ENCODE measurements at regions not wholly inside any gene's neighbourhood (a gene's known extent, or its start where the extent isn't known, plus 50 kb on each side); places are given as distances from the start of the nearest gene placed in this dataset.
"Not testable (repeated sequence)": the region's sequence is repeated elsewhere in the genome, so short reads cannot be mapped to it uniquely, and the experiment has no call there.

GRCh38 chr4:138790706-138791340, 224.8 kb upstream of the NOCT start:
- no peak for DNase-seq

DNA sequence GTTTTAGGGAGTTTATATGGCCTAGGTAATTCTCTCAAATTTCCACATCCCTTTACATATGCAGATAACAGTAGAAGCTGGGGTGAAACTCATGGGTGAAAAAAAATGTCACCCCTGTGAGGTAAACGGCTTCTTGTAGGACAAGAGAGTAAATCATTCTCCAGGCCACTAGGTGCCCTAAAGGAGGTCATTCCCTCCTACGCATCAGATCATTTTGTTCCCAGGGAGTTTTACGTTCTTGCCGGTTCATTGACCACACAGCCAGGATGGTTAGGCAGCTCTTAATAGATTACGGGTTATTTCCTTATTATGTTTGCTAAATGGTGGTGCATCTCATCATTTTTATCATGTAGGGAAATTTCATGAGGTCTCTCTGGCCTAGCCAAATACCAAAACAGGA, 225.8 kb upstream of the NOCT start:
- DNase-seq, result no peak

- no peak for DNase-seq
Observed at GRCh38 chr4:138788857-138789256, 226.7 kb upstream of the NOCT start.

DNA sequence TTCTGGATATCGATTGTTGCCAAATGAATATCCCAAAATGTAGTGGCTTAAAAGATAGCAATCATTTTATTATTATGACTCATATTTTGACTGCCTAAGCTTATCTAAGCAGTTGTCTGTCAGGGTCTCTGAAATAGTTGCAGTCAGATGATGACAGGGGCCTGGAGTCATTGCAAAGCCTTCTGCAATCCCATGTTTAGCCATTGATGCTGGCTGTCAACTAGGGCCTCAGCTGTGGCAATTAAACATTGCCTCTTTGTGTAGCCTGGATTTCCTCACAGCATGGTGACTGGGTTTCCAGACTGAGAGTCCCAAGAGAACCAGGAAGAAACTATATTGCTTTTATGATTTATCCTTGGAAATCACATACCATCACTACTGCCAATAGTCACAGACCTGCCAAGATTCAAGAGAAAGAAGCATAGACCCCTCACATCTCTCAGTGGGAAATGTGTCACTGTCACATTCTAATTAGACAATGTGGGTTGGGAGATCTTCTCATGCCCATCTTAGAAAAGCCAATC, 227.3 kb upstream of the NOCT start:
- no peak for DNase-seq

DNA sequence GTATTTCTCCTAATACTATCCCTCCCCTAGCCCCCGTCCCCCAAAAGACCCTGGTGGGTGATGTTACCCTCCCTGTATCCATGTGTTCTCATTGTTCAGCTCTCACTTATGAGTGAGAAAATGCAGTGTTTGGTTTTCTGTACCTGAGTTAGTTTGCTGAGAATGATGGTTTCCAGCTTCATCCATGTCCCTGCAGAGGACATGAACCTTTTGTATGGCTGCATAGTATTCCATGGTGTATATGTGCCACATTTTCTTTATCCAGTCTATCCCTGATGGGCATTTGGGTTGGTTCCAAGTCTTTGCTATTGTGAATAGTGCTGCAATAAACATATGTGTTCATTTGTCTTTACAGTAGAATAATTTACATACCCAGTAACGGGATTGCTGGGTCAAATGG, 235.8 kb upstream of the NOCT start:
- DNase-seq, result not testable (repeated sequence)

GRCh38 chr4:138775890-138776289, 239.7 kb upstream of the NOCT start:
- DNase-seq, result no peak

DNA sequence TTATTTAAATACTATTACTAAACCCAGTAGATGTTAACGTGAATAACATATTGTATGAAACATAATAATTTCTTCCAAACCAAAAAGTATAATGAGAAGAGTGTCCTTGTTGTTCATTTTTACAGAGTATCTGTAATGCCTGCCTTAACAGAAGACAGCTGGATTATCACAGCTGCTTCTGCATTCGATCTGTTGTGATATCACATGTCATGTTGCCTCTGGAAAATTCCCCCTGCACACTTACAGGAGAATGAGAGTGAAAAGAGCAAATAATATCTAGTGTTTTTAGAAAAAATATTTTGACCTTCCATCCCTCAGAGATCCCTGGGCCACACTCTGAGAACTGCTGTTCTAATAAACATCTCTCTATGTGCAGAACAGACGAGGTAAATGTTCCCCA, 240.1 kb upstream of the NOCT start:
- no peak for DNase-seq

DNA sequence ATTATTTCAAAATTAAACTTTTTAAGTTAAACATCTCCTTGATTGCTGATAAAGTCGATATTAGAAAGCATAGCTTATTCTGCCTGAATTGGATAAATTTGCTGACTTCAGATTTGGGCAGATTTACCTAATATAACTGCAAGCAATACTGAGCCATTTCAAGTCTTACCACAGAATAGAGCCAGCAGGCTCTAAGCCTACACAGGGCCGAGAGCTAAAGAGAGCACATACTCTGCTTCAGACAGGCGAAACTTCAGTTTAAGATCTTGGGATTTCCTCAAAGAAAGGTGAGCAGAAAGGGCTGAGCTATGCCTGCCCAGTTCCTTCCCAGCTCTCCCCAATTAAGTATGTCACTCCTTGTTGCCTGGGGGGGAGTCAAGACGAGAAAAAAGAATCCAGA, 240.6 kb upstream of the NOCT start:
- DNase-seq, result no peak

DNA sequence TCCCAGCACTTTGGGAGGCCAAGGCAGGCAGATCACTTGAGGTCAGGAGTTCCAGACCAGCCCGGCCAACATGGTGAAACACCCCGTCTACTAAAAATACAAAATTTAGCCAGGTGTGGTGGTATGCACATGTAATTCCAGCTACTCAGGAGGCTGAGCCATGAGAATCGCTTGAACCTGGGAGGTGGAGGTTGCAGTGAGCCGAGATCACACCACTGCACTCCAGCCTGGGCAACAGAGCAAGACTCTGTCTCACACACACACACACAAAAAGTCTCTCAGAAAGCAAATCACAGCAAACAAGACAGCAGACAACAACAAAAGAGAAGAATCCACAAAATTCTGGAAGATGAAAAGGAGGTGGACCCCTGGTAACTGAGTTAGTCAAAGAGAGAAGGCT, 241.5 kb upstream of the NOCT start:
- DNase-seq, result not testable (repeated sequence)

DNA sequence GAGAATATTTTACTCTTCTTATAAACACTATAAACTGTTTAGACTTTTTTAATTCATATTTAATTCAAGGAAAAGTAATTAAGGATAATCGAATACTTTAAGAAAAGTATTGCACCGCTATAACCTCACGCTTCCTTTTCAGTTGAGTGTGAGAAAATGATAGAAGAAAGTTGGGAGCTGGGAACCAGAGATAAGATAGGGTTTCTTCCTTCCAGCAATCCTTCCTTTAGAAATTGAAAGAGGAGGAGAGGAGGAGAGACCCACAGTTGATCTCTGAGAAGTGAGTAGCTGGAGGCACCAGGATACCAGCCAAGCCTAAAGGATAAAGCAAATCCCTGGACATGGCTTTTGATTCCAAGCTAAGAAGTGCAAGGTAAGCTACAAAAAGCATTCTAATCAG, 242.3 kb upstream of the NOCT start:
- no peak for DNase-seq

DNA sequence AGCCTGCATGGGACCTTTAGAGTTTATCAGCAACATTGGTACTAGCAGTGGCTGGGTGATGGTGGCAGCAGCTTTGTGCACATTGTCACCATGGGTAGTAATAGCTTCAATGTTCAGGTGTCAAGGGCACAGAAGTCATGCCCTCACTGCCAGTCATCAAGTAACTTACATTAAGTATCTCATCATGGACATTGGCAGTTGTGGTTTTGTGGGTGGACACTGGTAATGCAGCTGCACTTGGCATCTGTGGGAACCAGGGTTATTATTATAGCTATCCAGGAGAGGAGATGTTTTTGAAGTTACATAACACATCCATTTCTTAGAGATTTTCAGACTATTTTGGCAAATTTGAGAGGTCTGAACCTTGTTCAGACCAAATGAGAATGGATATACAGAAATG, 243.2 kb upstream of the NOCT start:
- DNase-seq, result no peak

DNA sequence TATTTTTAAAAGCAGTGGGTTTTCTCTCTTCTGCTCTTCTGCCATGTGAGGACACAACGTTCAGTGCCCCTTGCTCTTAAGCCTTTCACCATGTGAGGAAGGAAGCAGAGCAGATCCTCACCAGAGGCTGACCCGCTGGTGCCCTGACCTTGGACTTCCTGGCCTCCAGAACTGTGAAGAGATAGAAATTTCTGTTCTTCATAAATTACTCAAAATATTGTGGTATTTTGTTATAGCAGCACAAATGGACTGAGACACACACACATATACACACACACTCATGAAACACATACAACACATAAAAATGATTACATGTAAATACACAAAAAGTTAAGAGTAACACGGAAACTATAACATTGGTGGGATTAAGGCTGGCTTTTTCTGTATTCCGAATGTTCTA, 244.8 kb upstream of the NOCT start:
- DNase-seq, result no peak

- DNase-seq, result no peak
Observed at GRCh38 chr4:138766332-138766731, 249.2 kb upstream of the NOCT start.

GRCh38 chr4:138765442-138765841, 250.1 kb upstream of the NOCT start:
- no peak for DNase-seq

- DNase-seq, result no peak
Observed at GRCh38 chr4:138761638-138762220, 253.9 kb upstream of the NOCT start.

GRCh38 chr4:138759554-138759902, 256.1 kb upstream of the NOCT start:
- no peak for DNase-seq

DNA sequence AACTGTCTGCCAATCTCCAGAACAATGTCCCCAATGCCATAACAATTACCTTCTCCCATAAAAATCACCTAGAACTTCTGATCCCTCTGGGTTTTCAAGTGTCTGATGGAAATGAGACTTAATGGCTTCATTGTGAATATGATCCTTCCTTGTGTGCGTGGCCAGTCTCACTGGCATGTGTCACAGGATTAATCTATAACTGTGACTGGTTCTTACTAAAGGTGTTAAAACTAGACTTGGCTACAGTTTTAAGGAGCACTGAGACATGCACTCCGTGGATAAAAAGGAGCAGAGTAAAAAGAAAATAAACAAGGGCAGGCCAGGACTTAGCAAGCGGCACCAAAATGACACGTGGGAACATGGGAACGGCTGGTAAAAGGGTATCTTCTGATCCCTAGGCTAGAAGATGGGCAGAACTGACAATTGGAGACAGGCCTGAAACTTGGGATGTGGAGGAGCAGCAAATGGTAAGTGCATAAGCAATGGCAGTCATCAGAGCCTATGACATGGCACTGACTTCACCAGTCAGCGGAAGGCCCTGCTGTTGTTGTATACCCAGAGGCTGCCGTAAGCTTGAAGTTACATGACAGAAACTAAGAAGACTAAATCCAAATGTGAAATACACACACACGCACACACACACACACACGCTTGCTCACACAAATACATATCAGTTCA, 256.6 kb upstream of the NOCT start:
- no peak for DNase-seq

- DNase-seq, result no peak
Observed at GRCh38 chr4:138758196-138758595, 257.4 kb upstream of the NOCT start.

DNA sequence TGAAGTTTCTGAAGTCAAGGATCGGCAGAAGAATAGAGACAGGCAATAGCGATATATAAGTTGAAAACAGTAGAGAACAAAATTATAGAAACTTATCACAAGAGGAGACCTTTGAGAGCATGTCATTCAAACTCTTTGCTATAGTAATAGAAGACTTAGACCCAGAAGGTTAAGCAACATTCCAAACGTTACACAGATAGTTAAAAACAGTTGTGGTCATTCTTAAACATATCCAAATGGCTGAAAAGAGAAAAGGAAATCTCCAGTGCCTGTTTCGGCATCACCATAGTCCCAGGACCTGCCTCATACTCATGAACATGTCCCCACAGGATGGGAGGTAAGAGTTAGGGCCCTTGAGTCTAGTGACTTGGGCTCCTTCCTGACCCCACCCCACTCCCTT, 258.1 kb upstream of the NOCT start:
- DNase-seq, result no peak

DNA sequence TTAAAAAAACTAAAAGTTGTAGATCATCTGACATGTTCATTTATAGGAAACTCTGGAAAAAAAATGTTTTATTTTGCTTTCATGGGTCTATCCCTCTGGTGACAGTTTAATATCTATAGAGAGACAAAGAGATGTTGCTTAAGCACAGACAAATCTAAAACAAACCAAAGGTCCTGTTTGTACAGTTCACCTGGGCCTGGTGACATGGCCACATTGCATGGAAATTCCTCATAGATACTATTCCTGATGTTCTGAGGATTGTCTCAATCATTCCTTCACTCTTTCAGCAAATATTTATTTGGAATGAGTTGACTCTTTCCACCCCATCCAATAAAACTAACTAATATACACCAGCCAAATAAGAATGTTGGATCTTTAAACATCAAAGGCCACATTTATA, 259.1 kb upstream of the NOCT start:
- DNase-seq, result no peak

GRCh38 chr4:138751309-138751708, 264.3 kb upstream of the NOCT start:
- no peak for DNase-seq

DNA sequence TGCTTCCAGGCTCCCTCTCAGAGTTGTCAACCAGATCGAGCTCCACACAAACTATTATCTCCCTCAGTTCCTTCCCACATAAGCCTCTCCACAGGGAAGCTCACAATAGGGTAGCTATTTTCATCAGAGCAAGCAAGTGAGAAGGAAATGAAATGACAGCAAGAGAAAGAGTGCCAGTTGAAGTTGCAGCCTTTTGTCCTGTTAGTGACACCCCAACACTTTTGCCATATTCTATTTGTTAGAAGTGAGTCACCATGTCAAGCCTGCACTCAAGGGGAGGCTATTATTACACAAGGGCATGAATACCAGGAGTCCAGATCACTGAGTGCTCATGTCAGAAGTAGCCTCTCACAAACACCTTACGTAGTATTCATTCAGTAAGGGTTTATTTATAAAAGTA, 266.3 kb upstream of the NOCT start:
- no peak for DNase-seq

DNA sequence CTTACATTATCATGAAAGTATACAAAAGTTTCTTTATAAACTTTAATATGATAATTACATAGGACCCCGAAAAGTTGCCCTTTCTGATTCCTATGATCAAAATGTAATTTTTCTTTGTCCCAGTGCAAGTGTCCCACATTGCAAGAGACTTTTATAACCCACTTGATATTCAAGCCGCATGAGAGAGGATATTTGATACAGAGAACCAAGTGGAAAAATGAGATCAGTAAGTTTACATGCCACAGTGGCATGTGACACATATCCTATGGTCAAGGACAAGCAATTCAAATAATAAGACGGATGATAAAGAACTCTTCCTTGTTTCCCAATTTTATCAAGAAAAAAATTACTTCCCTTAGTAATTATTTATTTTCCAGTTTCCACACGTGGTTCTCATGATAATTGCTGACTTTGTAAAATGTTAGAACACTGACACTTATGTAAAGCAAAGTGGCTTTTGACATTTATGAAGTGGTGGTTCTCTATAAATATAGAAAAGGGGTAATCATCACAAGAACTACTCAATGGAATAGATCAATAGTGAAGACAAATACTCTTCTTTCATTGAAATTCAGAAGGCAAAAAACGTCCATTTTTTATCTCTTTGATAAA, 273.7 kb upstream of the NOCT start:
- no peak for DNase-seq

Measured in stimulated activated CD4-positive, alpha-beta T cell treated with anti-CD3 and anti-CD28 coated beads, Interleukin-4, amount 100 ng/mL, for 24 hours (primary cell).